Natural killer cell (primary cell): ENCODE measurements at regions not wholly inside any gene's neighbourhood (a gene's known extent, or its start where the extent isn't known, plus 50 kb on each side); places are given as distances from the start of the nearest gene placed in this dataset.

Experiments used
- ATAC-seq, 3 donors: fragments of 150-1000 bp in 2 of 3; fragments of 200-7000 bp in 1 of 3; cut with Tn5 transposase; 1 replicate in 1 of 3; 2 replicates in 2 of 3; pipeline ENCODE4 v1.10.0; 2021; ENCODE audit warnings: mild to moderate bottlenecking in 2 of 3, moderate library complexity in 2 of 3
- DNase-seq, 2 donors: peaks; one replicate each; pipeline versions ENCODE4 v3.0.0 to v3.0.0-alpha.2; 2013 to 2021; ENCODE audit warnings: mixed read lengths in 1 of 2
- H3K27ac ChIP-seq: one replicate; pipeline ENCODE4 v1.5.1; 2013; ENCODE audit warnings: mild to moderate bottlenecking, low read length
- H3K27me3 ChIP-seq: one replicate; pipeline ENCODE4 v1.6.1; 2013; ENCODE audit warnings: low read length; ENCODE audit not compliant: control insufficient read depth, insufficient read depth
- H3K36me3 ChIP-seq: one replicate; pipeline ENCODE4 v1.6.1; 2013; ENCODE audit warnings: low read length; ENCODE audit not compliant: control insufficient read depth, insufficient read depth
- H3K4me1 ChIP-seq: one replicate; pipeline ENCODE4 v1.6.1; 2013; ENCODE audit warnings: low read length; ENCODE audit not compliant: control insufficient read depth, insufficient read depth
- H3K4me3 ChIP-seq: one replicate; pipeline ENCODE4 v1.5.1; 2013; ENCODE audit warnings: low read length
- H3K9me3 ChIP-seq: one replicate; pipeline ENCODE4 v1.6.1; 2013; ENCODE audit warnings: low read length; ENCODE audit not compliant: control insufficient read depth, insufficient read depth
- H3K27ac Mint-ChIP-seq, 2 donors: one replicate each; pipeline ENCODE4 v1.8.0; 2022; ENCODE audit warnings: mild to moderate bottlenecking in 2 of 2, mixed read lengths in 2 of 2, moderate library complexity in 1 of 2
- H3K27me3 Mint-ChIP-seq, 2 donors: one replicate each; pipeline ENCODE4 v1.8.0; 2022; ENCODE audit warnings: low read depth in 2 of 2, mixed read lengths in 2 of 2
- H3K36me3 Mint-ChIP-seq: one replicate; pipeline ENCODE4 v1.8.0; 2022; ENCODE audit warnings: mixed read lengths
- H3K4me1 Mint-ChIP-seq, 2 donors: one replicate each; pipeline ENCODE4 v1.8.0; 2022; ENCODE audit warnings: mixed read lengths in 2 of 2
- H3K4me3 Mint-ChIP-seq: one replicate; pipeline ENCODE4 v1.8.0; 2022; ENCODE audit warnings: mild to moderate bottlenecking, moderate library complexity, mixed read lengths
- H3K9me3 Mint-ChIP-seq, 2 donors: one replicate each; pipeline ENCODE4 v1.8.0; 2022; ENCODE audit warnings: mixed read lengths in 2 of 2
- CTCF ChIP-seq: fragments of 200-600 bp; IDR thresholded peaks from one replicate; pipeline ENCODE4 v1.8.0; 2022; ENCODE audit warnings: antibody characterized with exemption
- WGBS: methylation state at CpG from one replicate; pipeline ENCODE4 v1.1.7; 2013; ENCODE audit warnings: missing lambda C conversion rate; ENCODE audit not compliant: insufficient coverage; 5-methylcytosine and 5-hydroxymethylcytosine counted together
- intact Hi-C: fragments of 100-400 bp; cut with micrococcal nuclease; formaldehyde crosslinking; loops from one replicate; pipeline ENCODE4 v1.14.2; 2022

- H3K4me1 ChIP-seq = no peaks in the 10 kb centered on the region
- DNase-seq (no peak), ATAC-seq (peak in 1 of 3 donors; percentile 25)
- Mint-ChIP-seq H3K9me3 (peaks cover 35 to 42% of the 10 kb centered on the region in 2 donors), H3K27me3 (peaks cover 0 to 2% of the 10 kb centered on the region in 2 donors), H3K4me3 (no peak overlapping the region), H3K36me3 (peaks cover 43% of the 10 kb centered on the region), H3K4me1 (no peaks in the 10 kb centered on the region), H3K27ac (no peak overlapping the region)
- no peak for TF ChIP-seq CTCF
- peaks cover 46% of the 10 kb centered on the region for H3K9me3 ChIP-seq
- no peak overlapping the region for H3K27ac ChIP-seq
- H3K4me3 ChIP-seq = no peak overlapping the region
- intact Hi-C loops = no loop called here
- 57% methylated on average over 11 of the region's 11 CpGs for WGBS
- H3K27me3 ChIP-seq = no peaks in the 10 kb centered on the region
- H3K36me3 ChIP-seq = no peaks in the 10 kb centered on the region
Measured at GRCh38 chr21:8990326-8991087, 1530.9 kb upstream of the TPTE start.

GRCh38 chr21:8991088-8991907, 1530.1 kb upstream of the TPTE start:
- Mint-ChIP-seq H3K4me3 (no peak overlapping the region), H3K27ac (no peak overlapping the region), H3K9me3 (peaks cover 35 to 44% of the 10 kb centered on the region in 2 donors), H3K27me3 (peaks cover 0 to 2% of the 10 kb centered on the region in 2 donors), H3K4me1 (no peaks in the 10 kb centered on the region), H3K36me3 (peaks cover 43% of the 10 kb centered on the region)
- 56% methylated on average over 14 of the region's 14 CpGs for WGBS
- no peaks in the 10 kb centered on the region for H3K27me3 ChIP-seq
- no peaks in the 10 kb centered on the region for H3K4me1 ChIP-seq
- DNase-seq (no peak), ATAC-seq (no peak)
- H3K4me3 ChIP-seq = no peak overlapping the region
- TF ChIP-seq CTCF = no peak
- peaks cover 51% of the 10 kb centered on the region for H3K9me3 ChIP-seq
- no peak overlapping the region for H3K27ac ChIP-seq
- intact Hi-C loops = no loop called here
- H3K36me3 ChIP-seq = no peaks in the 10 kb centered on the region

GRCh38 chr21:8991968-8992621, 1529.3 kb upstream of the TPTE start:
- Mint-ChIP-seq H3K36me3 (peaks cover 43% of the 10 kb centered on the region), H3K27me3 (peaks cover 0 to 2% of the 10 kb centered on the region in 2 donors), H3K27ac (no peak overlapping the region), H3K4me3 (no peak overlapping the region), H3K4me1 (no peaks in the 10 kb centered on the region), H3K9me3 (peaks cover 37 to 48% of the 10 kb centered on the region in 2 donors)
- H3K36me3 ChIP-seq = no peaks in the 10 kb centered on the region
- H3K4me1 ChIP-seq = no peaks in the 10 kb centered on the region
- ATAC-seq (no peak), DNase-seq (no peak)
- WGBS = 44% methylated on average over 3 of the region's 3 CpGs
- intact Hi-C loops = no loop called here
- no peaks in the 10 kb centered on the region for H3K27me3 ChIP-seq
- H3K27ac ChIP-seq = no peak overlapping the region
- peaks cover 51% of the 10 kb centered on the region for H3K9me3 ChIP-seq
- no peak overlapping the region for H3K4me3 ChIP-seq
- TF ChIP-seq CTCF = no peak
